Keratinocyte (primary cell): ENCODE measurements at regions not wholly inside any gene's neighbourhood (a gene's known extent, or its start where the extent isn't known, plus 50 kb on each side); places are given as distances from the start of the nearest gene placed in this dataset.

Source experiments
- EZH2 ChIP-seq: IDR thresholded peaks from one replicate; pipeline ENCODE4 v1.6.1; 2012; ENCODE audit warnings: inconsistent platforms, mild to moderate bottlenecking, low read length, moderate library complexity
- TF ChIP-seq, protein P1 (sequence below), 3 experiments: IDR thresholded peaks in 1 of 3; conservative IDR thresholded peaks in 1 of 3; optimal IDR thresholded peaks in 1 of 3; 2 replicates in 2 of 3; 3 replicates in 1 of 3; pipeline versions ENCODE3 to v1.5.1; 2011; ENCODE audit warnings: low read length in 3 of 3, mild to moderate bottlenecking in 3 of 3, moderate library complexity in 2 of 3, control low read depth in 1 of 3, inconsistent platforms in 1 of 3; ENCODE audit not compliant: insufficient read depth in 2 of 3; ENCODE audit errors: extremely low read depth in 1 of 3

DNA sequence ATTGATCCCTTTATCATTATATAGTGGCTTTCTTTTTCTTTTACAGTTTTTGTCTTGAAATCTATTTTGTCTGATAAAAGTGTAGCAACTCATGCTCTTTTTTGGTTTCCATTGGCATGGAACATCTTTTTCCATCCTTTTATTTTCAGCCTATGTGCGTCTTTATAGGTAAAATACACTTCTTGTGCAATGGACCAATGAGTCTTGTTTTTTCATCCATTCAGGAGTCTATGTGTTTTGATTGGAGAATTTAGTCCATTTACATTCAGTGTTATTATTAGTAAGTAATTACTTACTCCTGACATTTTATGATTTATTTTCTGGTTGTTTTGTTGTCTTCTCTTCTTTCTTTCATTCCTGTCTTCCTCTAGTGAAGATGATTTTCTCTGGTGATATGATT is 66.4 kb upstream of the IL2 start:
- TF ChIP-seq, protein P1, sequence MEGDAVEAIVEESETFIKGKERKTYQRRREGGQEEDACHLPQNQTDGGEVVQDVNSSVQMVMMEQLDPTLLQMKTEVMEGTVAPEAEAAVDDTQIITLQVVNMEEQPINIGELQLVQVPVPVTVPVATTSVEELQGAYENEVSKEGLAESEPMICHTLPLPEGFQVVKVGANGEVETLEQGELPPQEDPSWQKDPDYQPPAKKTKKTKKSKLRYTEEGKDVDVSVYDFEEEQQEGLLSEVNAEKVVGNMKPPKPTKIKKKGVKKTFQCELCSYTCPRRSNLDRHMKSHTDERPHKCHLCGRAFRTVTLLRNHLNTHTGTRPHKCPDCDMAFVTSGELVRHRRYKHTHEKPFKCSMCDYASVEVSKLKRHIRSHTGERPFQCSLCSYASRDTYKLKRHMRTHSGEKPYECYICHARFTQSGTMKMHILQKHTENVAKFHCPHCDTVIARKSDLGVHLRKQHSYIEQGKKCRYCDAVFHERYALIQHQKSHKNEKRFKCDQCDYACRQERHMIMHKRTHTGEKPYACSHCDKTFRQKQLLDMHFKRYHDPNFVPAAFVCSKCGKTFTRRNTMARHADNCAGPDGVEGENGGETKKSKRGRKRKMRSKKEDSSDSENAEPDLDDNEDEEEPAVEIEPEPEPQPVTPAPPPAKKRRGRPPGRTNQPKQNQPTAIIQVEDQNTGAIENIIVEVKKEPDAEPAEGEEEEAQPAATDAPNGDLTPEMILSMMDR (optimal IDR thresholded peaks at IDR 0.05 in 1 of 3, IDR thresholded peaks at IDR 0.05 in 1 of 3, conservative IDR thresholded peaks at IDR 0.05 in 1 of 3; ENCODE audit: extremely low read depth in 1 of 3, insufficient read depth in 2 of 3, low read length in 3 of 3) = no peak
- no peak for TF ChIP-seq EZH2
